IMR-90 (cell line): ENCODE measurements at regions not wholly inside any gene's neighbourhood (a gene's known extent, or its start where the extent isn't known, plus 50 kb on each side); places are given as distances from the start of the nearest gene placed in this dataset.
A peak's percentile ranks its signal among the peaks of the same experiment; 100 is the strongest.

Source experiments
- ATAC-seq: fragments of 200-7000 bp; cut with Tn5 transposase; 2 replicates; pipeline ENCODE4 v1.9.1; 2020; ENCODE audit warnings: low read depth, mild to moderate bottlenecking, moderate library complexity
- BruUV-seq: library from RNA; stranded (reverse); fragments of 400-500 nt; replicated peaks from 2 replicates; lab custom pipeline; 2021; lab: Mats Ljungman, UMichigan
- CTCF ChIA-PET: fragments of 300-600 bp; formaldehyde crosslinking; extraction: SDS; loops from one replicate; lab custom pipeline; 2021; ENCODE audit warnings: antibody characterized with exemption; lab: Yijun Ruan, JAX
- POLR2A ChIA-PET: fragments of 300-600 bp; sonication (Branson Sonifier 250); formaldehyde crosslinking; loops from one replicate; lab custom pipeline; 2022; ENCODE audit warnings: antibody characterized with exemption; ENCODE audit not compliant: unreplicated experiment; lab: Charles Lee
- DNase-seq: peaks from one replicate; pipeline ENCODE4 v3.0.0; 2013
- H2AFZ ChIP-seq: replicated peaks from 2 replicates; pipeline ENCODE3; 2013; ENCODE audit warnings: low read length, mild to moderate bottlenecking; ENCODE audit not compliant: poor library complexity
- H2AK5ac ChIP-seq: 2 replicates; pipeline ENCODE4 v1.6.1; 2013; ENCODE audit warnings: low read depth, low read length, inconsistent platforms
- H2AK9ac ChIP-seq: replicated peaks from 2 replicates; pipeline ENCODE3; 2013; ENCODE audit warnings: mild to moderate bottlenecking, low read depth, low read length, moderate library complexity; ENCODE audit not compliant: poor library complexity
- H2BK120ac ChIP-seq: 2 replicates; pipeline ENCODE4 v1.6.1; 2013; ENCODE audit warnings: low read depth, low read length, inconsistent platforms
- H2BK15ac ChIP-seq: 3 replicates; pipeline ENCODE4 v1.6.1; 2013; ENCODE audit warnings: low read depth, low read length, inconsistent platforms
- H2BK20ac ChIP-seq: 2 replicates; pipeline ENCODE4 v1.6.1; 2013; ENCODE audit warnings: low read depth, mild to moderate bottlenecking, inconsistent platforms, low read length, moderate library complexity
- H2BK5ac ChIP-seq: 2 replicates; pipeline ENCODE4 v1.6.1; 2013; ENCODE audit warnings: mild to moderate bottlenecking, low read depth, low read length, inconsistent platforms; ENCODE audit not compliant: poor library complexity, severe bottlenecking
- H3K14ac ChIP-seq: replicated peaks from 2 replicates; pipeline ENCODE4 v1.6.1; 2013; ENCODE audit warnings: low read depth, low read length, inconsistent platforms
- H3K18ac ChIP-seq: 2 replicates; pipeline ENCODE4 v1.6.1; 2013; ENCODE audit warnings: low read depth, low read length, control low read depth
- H3K23ac ChIP-seq: 2 replicates; pipeline ENCODE4 v1.6.1; 2013; ENCODE audit warnings: low read depth, low read length, inconsistent platforms
- H3K27ac ChIP-seq: 2 replicates; pipeline ENCODE4 v1.5.1; 2013; ENCODE audit warnings: mild to moderate bottlenecking, control low read depth, low read length; ENCODE audit not compliant: insufficient read depth
- H3K27me3 ChIP-seq: 2 replicates; pipeline ENCODE4 v1.6.1; 2013; ENCODE audit warnings: low read length; ENCODE audit not compliant: control insufficient read depth, insufficient read depth
- H3K36me3 ChIP-seq: 2 replicates; pipeline ENCODE4 v1.6.1; 2013; ENCODE audit warnings: low read length, mixed read lengths; ENCODE audit not compliant: control insufficient read depth, insufficient read depth
- H3K4ac ChIP-seq: 2 replicates; pipeline ENCODE4 v1.6.1; 2013; ENCODE audit warnings: low read depth, low read length, inconsistent platforms
- H3K4me1 ChIP-seq: 2 replicates; pipeline ENCODE4 v1.6.1; 2013; ENCODE audit warnings: low read length, mixed read lengths; ENCODE audit not compliant: control insufficient read depth, insufficient read depth
- H3K4me2 ChIP-seq: 2 replicates; pipeline ENCODE4 v1.6.1; 2013; ENCODE audit warnings: low read depth, mild to moderate bottlenecking, control low read depth, low read length, moderate library complexity
- H3K4me3 ChIP-seq: 2 replicates; pipeline ENCODE4 v1.5.1; 2013; ENCODE audit warnings: low read depth, mild to moderate bottlenecking, control low read depth, low read length, moderate library complexity; ENCODE audit not compliant: insufficient read depth
- H3K56ac ChIP-seq: 2 replicates; pipeline ENCODE4 v1.6.1; 2013; ENCODE audit warnings: low read length, inconsistent platforms; ENCODE audit not compliant: insufficient read depth; ENCODE audit errors: extremely low read depth
- H3K79me1 ChIP-seq, 2 experiments: 2 replicates each; pipeline ENCODE4 v1.6.1; 2013; ENCODE audit warnings: low read length in 2 of 2, inconsistent platforms in 1 of 2, low read depth in 1 of 2
- H3K9ac ChIP-seq: 2 replicates; pipeline ENCODE4 v1.6.1; 2013; ENCODE audit warnings: low read depth, low read length, control low read depth
- H3K9me1 ChIP-seq: 2 replicates; pipeline ENCODE4 v1.6.1; 2013; ENCODE audit warnings: low read length, inconsistent platforms; ENCODE audit not compliant: insufficient read depth
- H3K9me3 ChIP-seq: 2 replicates; pipeline ENCODE4 v1.6.1; 2013; ENCODE audit warnings: low read length; ENCODE audit not compliant: control insufficient read depth, insufficient read depth
- H4K20me1 ChIP-seq: 2 replicates; pipeline ENCODE4 v1.6.1; 2013; ENCODE audit warnings: low read length, inconsistent platforms; ENCODE audit not compliant: insufficient read depth
- H4K5ac ChIP-seq: 2 replicates; pipeline ENCODE4 v1.6.1; 2013; ENCODE audit warnings: mild to moderate bottlenecking, low read depth, low read length, control low read depth
- H4K8ac ChIP-seq, 2 experiments: 2 replicates each; pipeline ENCODE4 v1.6.1; 2013; ENCODE audit warnings: low read depth in 2 of 2, low read length in 2 of 2, control low read depth in 1 of 2, inconsistent platforms in 1 of 2
- H4K91ac ChIP-seq: 2 replicates; pipeline ENCODE4 v1.6.1; 2013; ENCODE audit warnings: low read depth, low read length, inconsistent platforms; ENCODE audit not compliant: insufficient read depth
- CHD1 ChIP-seq: IDR thresholded peaks from 2 replicates; pipeline ENCODE4 v1.6.1; 2012; ENCODE audit warnings: low read depth, low read length, improper control_type of control experiment
- MAFK ChIP-seq: IDR thresholded peaks from 2 replicates; pipeline ENCODE4 v1.6.1; 2012; ENCODE audit warnings: low read depth, low read length, improper control_type of control experiment
- WGBS, 2 experiments: methylation state at CpG; one replicate each; pipeline versions ENCODE4 v1.1.5 to v1.1.7; 2013; ENCODE audit warnings: missing lambda C conversion rate in 2 of 2; ENCODE audit not compliant: insufficient read length in 1 of 2; ENCODE audit errors: extremely low coverage in 2 of 2; 5-methylcytosine and 5-hydroxymethylcytosine counted together
- dilution Hi-C: fragments of 300-500 bp; cut with HindIII; formaldehyde crosslinking; loops from one replicate; pipeline ENCODE4 v1.14.3; 2018; ENCODE audit warnings: low sequenced_read_pairs; ENCODE audit not compliant: unreplicated experiment
- in situ Hi-C: fragments of 300-500 bp; cut with MboI; formaldehyde crosslinking; loops from 3 replicates; pipeline ENCODE4 v1.14.3; 2019; ENCODE audit warnings: low sequenced_read_pairs, inconsistent platforms, mixed read lengths
- intact Hi-C: fragments of 100-400 bp; cut with micrococcal nuclease; formaldehyde crosslinking; loops from 2 replicates; pipeline ENCODE4 v1.10.0; 2022

DNA sequence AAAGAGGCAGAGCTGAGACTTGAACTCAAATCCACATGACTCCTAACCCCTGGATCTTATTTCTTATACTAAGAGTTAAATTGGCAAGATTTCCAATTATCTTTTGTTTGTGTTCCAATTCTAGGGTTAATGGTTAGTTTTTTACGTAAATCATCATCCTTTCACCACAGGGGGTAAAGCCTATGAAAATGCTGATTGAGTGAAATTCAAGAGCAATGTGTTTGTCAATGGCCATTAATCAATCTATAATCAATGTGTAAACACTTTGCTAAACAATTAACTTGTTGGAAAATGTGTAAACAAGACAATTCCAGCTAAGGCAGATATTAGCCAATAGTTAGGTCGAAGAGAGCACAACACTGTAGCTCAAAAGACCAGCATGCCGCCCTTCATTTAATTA, 376.5 kb upstream of the ACVR2A start:
- Histone ChIP-seq H2BK15ac (no peak overlapping the region), H3K4ac (no peak overlapping the region), H3K56ac (no peak overlapping the region), H3K27ac (no peak overlapping the region), H3K14ac (no peak overlapping the region), H3K9me1 (no peaks in the 10 kb centered on the region), H3K9ac (no peak overlapping the region), H4K5ac (no peak overlapping the region), H3K4me1 (no peaks in the 10 kb centered on the region), H2AK9ac (no peak overlapping the region), H3K9me3 (no peaks in the 10 kb centered on the region; the same call in 1 of the 2 replicates), H3K23ac (no peak overlapping the region), H3K4me2 (no peak overlapping the region), H2BK120ac (no peak overlapping the region), H3K4me3 (no peak overlapping the region), H2AK5ac (no peak overlapping the region), H4K8ac (no peak overlapping the region), H3K27me3 (no peaks in the 10 kb centered on the region), H2BK20ac (no peak overlapping the region), H2BK5ac (no peak overlapping the region), H3K36me3 (no peaks in the 10 kb centered on the region), H2AFZ (no peak overlapping the region), H4K91ac (no peak overlapping the region), H3K18ac (no peak overlapping the region), H4K20me1 (no peaks in the 10 kb centered on the region), H3K79me1 (no peaks in the 10 kb centered on the region)
- no TSS peak for BruUV-seq
- ChIA-PET POLR2A (no interaction called here), CTCF (no interaction called here)
- dilution Hi-C loops, result no loop called here
- ATAC-seq (no peak), DNase-seq (no peak)
- WGBS, 2 experiments, result no CpG with 5 or more reads among the region's 3 CpGs
- intact Hi-C loops, result no loop called here
- in situ Hi-C loops, result no loop called here
- TF ChIP-seq MAFK (peak; percentile 39; the same call in 1 of the 2 replicates), CHD1 (no peak)
